ENCODE measurements at regions not wholly inside any gene's neighbourhood (a gene's known extent, or its start where the extent isn't known, plus 50 kb on each side); places are given as distances from the start of the nearest gene placed in this dataset.
"Not testable (repeated sequence)": the region's sequence is repeated elsewhere in the genome, so short reads cannot be mapped to it uniquely, and the experiment has no call there.

DNA sequence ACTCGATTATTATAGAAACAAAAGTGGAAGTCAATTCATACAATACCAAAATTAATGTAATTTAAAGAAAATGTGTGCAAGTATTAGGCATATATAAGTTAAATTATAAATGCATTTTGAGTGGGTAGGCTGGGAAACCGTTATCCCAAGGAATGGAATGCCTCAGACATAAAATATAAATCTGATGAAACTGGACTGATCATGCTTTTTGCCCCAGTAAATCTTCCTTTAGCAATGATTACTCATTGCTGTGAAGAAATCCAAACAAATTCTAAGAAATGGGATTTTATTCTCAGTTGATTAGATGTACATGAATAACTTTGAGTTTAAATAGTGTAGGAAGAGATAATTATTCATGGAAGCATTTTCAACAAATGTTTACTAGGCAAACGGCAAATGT is 185.5 kb upstream of the KCNMB2 start:
- DNase-seq (ENCODE audit: unreplicated experiment): peak; percentile 0
- no peaks in the 10 kb centered on the region for H3K36me3 Mint-ChIP-seq (ENCODE audit: insufficient read depth, unreplicated experiment)
- BruUV-seq (replicated peaks): no TSS peak
- intact Hi-C loops (cut with micrococcal nuclease): no loop called here
- H3K27me3 Mint-ChIP-seq (ENCODE audit: insufficient read depth, unreplicated experiment): no peaks in the 10 kb centered on the region
- no peak for TF ChIP-seq CTCF (IDR thresholded peaks at IDR 0.05; ENCODE audit: unreplicated experiment)
- POLR2A ChIA-PET: no interaction called here
- no peaks in the 10 kb centered on the region for H3K4me1 Mint-ChIP-seq (ENCODE audit: insufficient read depth, unreplicated experiment)
- H3K4me3 Mint-ChIP-seq (ENCODE audit: unreplicated experiment): no peak overlapping the region
- CTCF ChIA-PET: no interaction called here
- no peaks in the 10 kb centered on the region for H3K9me3 Mint-ChIP-seq (ENCODE audit: unreplicated experiment)
- no peak overlapping the region for H3K27ac Mint-ChIP-seq (ENCODE audit: low read depth, unreplicated experiment)

GRCh38 chr3:178352326-178353005 is 183.8 kb upstream of the KCNMB2 start:
- Mint-ChIP-seq H3K4me1 (ENCODE audit: insufficient read depth, unreplicated experiment) (no peaks in the 10 kb centered on the region), H3K36me3 (ENCODE audit: insufficient read depth, unreplicated experiment) (no peaks in the 10 kb centered on the region), H3K27me3 (ENCODE audit: insufficient read depth, unreplicated experiment) (no peaks in the 10 kb centered on the region), H3K27ac (ENCODE audit: low read depth, unreplicated experiment) (no peak overlapping the region), H3K4me3 (ENCODE audit: unreplicated experiment) (no peak overlapping the region), H3K9me3 (ENCODE audit: unreplicated experiment) (no peaks in the 10 kb centered on the region)
- intact Hi-C loops (cut with micrococcal nuclease): no loop called here
- CTCF ChIA-PET: interaction anchor here (0.6 to 0.7 kb wide), 3 partner anchors 11 to 1404 kb away, joined by 3 to 5 read pairs (median 3); no protein-coding TSS in a partner anchor
- peak; percentile 32 for DNase-seq (ENCODE audit: unreplicated experiment)
- BruUV-seq (replicated peaks): no TSS peak
- TF ChIP-seq CTCF (IDR thresholded peaks at IDR 0.05; ENCODE audit: unreplicated experiment): no peak
- POLR2A ChIA-PET: no interaction called here

DNA sequence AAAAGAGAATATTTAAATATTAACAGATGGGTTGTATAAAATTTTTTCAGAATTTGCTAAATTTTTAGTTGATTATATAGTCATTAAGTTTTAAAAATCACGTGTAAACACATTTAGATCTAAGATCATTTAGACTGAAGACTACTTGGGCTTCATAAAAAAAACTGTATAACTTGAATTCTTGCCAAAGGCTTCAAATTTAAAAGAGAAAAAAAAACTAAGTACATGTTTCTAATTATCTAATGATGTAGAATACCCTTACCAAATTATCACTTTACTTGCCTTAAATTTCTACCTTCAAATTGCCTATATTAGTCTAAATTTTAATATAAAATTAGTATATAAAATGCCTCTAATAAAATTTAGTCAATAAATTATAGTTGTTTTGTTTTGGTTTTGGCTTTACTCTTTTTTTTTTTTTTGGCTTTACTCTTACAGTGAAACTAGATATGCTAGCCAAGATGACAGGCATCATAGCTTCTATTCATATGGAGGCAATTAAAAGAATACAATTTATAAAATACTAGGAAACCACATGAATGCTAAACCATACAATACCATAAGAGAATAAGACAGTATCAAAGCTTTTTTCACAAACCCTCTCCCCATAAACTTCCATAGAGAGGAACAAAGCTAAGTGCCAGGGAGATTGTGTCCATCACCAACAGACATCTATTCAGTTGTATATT is 183.1 kb upstream of the KCNMB2 start:
- Mint-ChIP-seq H3K9me3 (ENCODE audit: unreplicated experiment) (no peaks in the 10 kb centered on the region), H3K4me3 (ENCODE audit: unreplicated experiment) (no peak overlapping the region), H3K36me3 (ENCODE audit: insufficient read depth, unreplicated experiment) (no peaks in the 10 kb centered on the region), H3K27me3 (ENCODE audit: insufficient read depth, unreplicated experiment) (no peaks in the 10 kb centered on the region), H3K4me1 (ENCODE audit: insufficient read depth, unreplicated experiment) (no peaks in the 10 kb centered on the region), H3K27ac (ENCODE audit: low read depth, unreplicated experiment) (no peak overlapping the region)
- ChIA-PET POLR2A (no interaction called here), CTCF (interaction anchor here (0.6 kb wide), 2 partner anchors 435 to 1405 kb away, joined by 3 to 5 read pairs; no protein-coding TSS in a partner anchor)
- DNase-seq (ENCODE audit: unreplicated experiment): no peak
- BruUV-seq (replicated peaks): no TSS peak
- intact Hi-C loops (cut with micrococcal nuclease): no loop called here
- TF ChIP-seq CTCF (IDR thresholded peaks at IDR 0.05; ENCODE audit: unreplicated experiment): no peak

GRCh38 chr3:178359728-178360127 is 176.5 kb upstream of the KCNMB2 start:
- Mint-ChIP-seq H3K27me3 (ENCODE audit: insufficient read depth, unreplicated experiment) (no peaks in the 10 kb centered on the region), H3K4me1 (ENCODE audit: insufficient read depth, unreplicated experiment) (no peaks in the 10 kb centered on the region), H3K9me3 (ENCODE audit: unreplicated experiment) (peaks cover 29% of the 10 kb centered on the region), H3K36me3 (ENCODE audit: insufficient read depth, unreplicated experiment) (no peaks in the 10 kb centered on the region), H3K27ac (ENCODE audit: low read depth, unreplicated experiment) (no peak overlapping the region), H3K4me3 (ENCODE audit: unreplicated experiment) (no peak overlapping the region)
- BruUV-seq (replicated peaks): no TSS peak
- CTCF ChIA-PET: no interaction called here
- POLR2A ChIA-PET: interaction anchor here (1.4 kb wide), 1 partner anchor 13 kb away, joined by 3 read pairs; no protein-coding TSS in a partner anchor
- TF ChIP-seq CTCF (IDR thresholded peaks at IDR 0.05; ENCODE audit: unreplicated experiment): no peak
- intact Hi-C loops (cut with micrococcal nuclease): no loop called here
- DNase-seq (ENCODE audit: unreplicated experiment): no peak

DNA sequence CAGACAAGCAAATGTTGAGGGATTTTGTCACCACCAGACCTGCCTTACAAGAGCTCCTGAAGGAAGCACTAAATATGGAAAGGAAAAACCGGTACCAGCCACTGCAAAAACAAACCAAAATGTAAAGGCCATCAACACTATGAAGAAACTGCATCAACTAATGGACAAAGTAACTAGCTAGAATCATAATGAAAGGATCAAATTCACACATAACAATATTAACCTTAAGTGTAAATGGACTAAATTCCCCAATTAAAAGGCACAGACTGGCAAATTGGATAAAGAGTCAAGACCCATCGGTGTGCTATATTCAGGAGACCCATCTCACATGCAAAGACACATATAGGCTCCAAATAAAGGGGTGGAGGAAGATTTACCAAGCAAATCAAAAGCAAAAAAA is 173.2 kb upstream of the KCNMB2 start:
- BruUV-seq (replicated peaks); intact Hi-C loops (cut with micrococcal nuclease); H3K4me1 Mint-ChIP-seq (ENCODE audit: insufficient read depth, unreplicated experiment); H3K27ac Mint-ChIP-seq (ENCODE audit: low read depth, unreplicated experiment); H3K4me3 Mint-ChIP-seq (ENCODE audit: unreplicated experiment); H3K36me3 Mint-ChIP-seq (ENCODE audit: insufficient read depth, unreplicated experiment); DNase-seq (ENCODE audit: unreplicated experiment); POLR2A ChIA-PET; H3K27me3 Mint-ChIP-seq (ENCODE audit: insufficient read depth, unreplicated experiment): not testable (repeated sequence)
- H3K9me3 Mint-ChIP-seq (ENCODE audit: unreplicated experiment): peaks cover 29% of the 10 kb centered on the region
- CTCF ChIA-PET: interaction anchor here (0.7 to 1.3 kb wide), 2 partner anchors 22 to 690 kb away, joined by 3 to 4 read pairs; no protein-coding TSS in a partner anchor
